A673 (cell line): ENCODE measurements at regions not wholly inside any gene's neighbourhood (a gene's known extent, or its start where the extent isn't known, plus 50 kb on each side); places are given as distances from the start of the nearest gene placed in this dataset.

Experiments
- BruUV-seq: library from RNA; stranded (reverse); fragments of 400-500 nt; replicated peaks from 2 replicates; lab custom pipeline; 2021; lab: Mats Ljungman, UMichigan
- CTCF ChIA-PET: fragments of 300-600 bp; sonication (Branson Sonifier 250); formaldehyde crosslinking; loops from one replicate; lab custom pipeline; 2022; ENCODE audit warnings: antibody characterized with exemption; lab: Charles Lee
- POLR2A ChIA-PET: fragments of 300-600 bp; sonication (Branson Sonifier 250); formaldehyde crosslinking; loops from one replicate; lab custom pipeline; 2022; ENCODE audit warnings: antibody characterized with exemption; ENCODE audit not compliant: low non-redundant PET; lab: Charles Lee
- DNase-seq: peaks from one replicate; pipeline ENCODE4 v3.0.0-alpha.2; 2015; ENCODE audit warnings: low spot score
- H3K27ac ChIP-seq: fragments of 200-600 bp; sonication (generic); 2 replicates; pipeline ENCODE4 v1.5.1; 2016; ENCODE audit warnings: mixed run types, low read depth, mild to moderate bottlenecking, mixed read lengths, antibody characterized with exemption, low read length; ENCODE audit not compliant: poor library complexity, severe bottlenecking
- H3K27me3 ChIP-seq: fragments of 200-600 bp; sonication (generic); replicated peaks from 2 replicates; pipeline ENCODE4 v1.6.1; 2017; ENCODE audit warnings: mixed run types, low read depth, mild to moderate bottlenecking, mixed read lengths, antibody characterized with exemption, low read length; ENCODE audit not compliant: insufficient read depth, poor library complexity
- H3K36me3 ChIP-seq: fragments of 200-600 bp; sonication (generic); 2 replicates; pipeline ENCODE4 v1.6.1; 2016; ENCODE audit warnings: mixed run types, mild to moderate bottlenecking, mixed read lengths, antibody characterized with exemption, low read length; ENCODE audit not compliant: insufficient read depth, poor library complexity, severe bottlenecking
- H3K4me1 ChIP-seq: fragments of 200-600 bp; sonication (generic); 2 replicates; pipeline ENCODE4 v1.6.1; 2017; ENCODE audit warnings: mixed run types, mild to moderate bottlenecking, mixed read lengths, antibody characterized with exemption, low read length; ENCODE audit not compliant: insufficient read depth, poor library complexity, severe bottlenecking
- H3K4me3 ChIP-seq: fragments of 200-600 bp; sonication (generic); 2 replicates; pipeline ENCODE4 v1.5.1; 2016; ENCODE audit warnings: low read depth, mixed run types, mild to moderate bottlenecking, mixed read lengths, low read length; ENCODE audit not compliant: poor library complexity, severe bottlenecking
- H3K9me3 ChIP-seq: fragments of 200-600 bp; sonication (generic); 2 replicates; pipeline ENCODE4 v1.6.1; 2016; ENCODE audit warnings: mixed run types, low read depth, mild to moderate bottlenecking, mixed read lengths, antibody characterized with exemption, low read length; ENCODE audit not compliant: poor library complexity, severe bottlenecking
- CTCF ChIP-seq: fragments of 300-800, 200-600 bp; sonication (generic); conservative IDR thresholded peaks from 2 replicates; pipeline ENCODE4 v1.5.1; 2017; ENCODE audit warnings: low read depth, mild to moderate bottlenecking, antibody characterized with exemption, low read length, moderate library complexity, mixed read lengths
- EZH2 ChIP-seq: fragments of 200-600 bp; sonication (generic); IDR thresholded peaks from 2 replicates; pipeline ENCODE4 v1.6.1; 2017; ENCODE audit warnings: borderline replicate concordance, low read depth, mild to moderate bottlenecking, mixed read lengths, antibody characterized with exemption, low read length; ENCODE audit not compliant: poor library complexity, severe bottlenecking
- intact Hi-C: fragments of 100-400 bp; cut with micrococcal nuclease; formaldehyde crosslinking; loops from one replicate; pipeline ENCODE4 v1.10.0; 2022; ENCODE audit not compliant: unreplicated experiment

GRCh38 chr4:3701736-3702560 lies 64.2 kb upstream of the ADRA2C start:
- H3K27ac ChIP-seq: no peak overlapping the region
- DNase-seq: no peak
- H3K36me3 ChIP-seq: no peaks in the 10 kb centered on the region
- CTCF ChIA-PET: no interaction called here
- BruUV-seq: no TSS peak
- TF ChIP-seq EZH2: no peak
- no peak for TF ChIP-seq CTCF
- POLR2A ChIA-PET: interaction anchor here (0.6 kb wide), 1 partner anchor 140 kb away, joined by 3 read pairs; no protein-coding TSS in a partner anchor
- H3K27me3 ChIP-seq: peaks cover 16% of the 10 kb centered on the region
- peaks cover 5% of the 10 kb centered on the region for H3K9me3 ChIP-seq
- intact Hi-C loops: no loop called here
- H3K4me1 ChIP-seq: no peaks in the 10 kb centered on the region
- H3K4me3 ChIP-seq: no peak overlapping the region

- no peak overlapping the region for H3K27ac ChIP-seq
- no peaks in the 10 kb centered on the region for H3K4me1 ChIP-seq
- TF ChIP-seq EZH2 (no peak), CTCF (no peak)
- DNase-seq: no peak
- peaks cover 16% of the 10 kb centered on the region for H3K27me3 ChIP-seq
- H3K36me3 ChIP-seq: no peaks in the 10 kb centered on the region
- BruUV-seq: no TSS peak
- intact Hi-C loops: no loop called here
- peaks cover 12% of the 10 kb centered on the region for H3K9me3 ChIP-seq
- no peak overlapping the region for H3K4me3 ChIP-seq
- CTCF ChIA-PET: no interaction called here
- POLR2A ChIA-PET: no interaction called here
Observed at GRCh38 chr4:3701271-3701734, 64.9 kb upstream of the ADRA2C start.

GRCh38 chr4:3700736-3701135 lies 65.4 kb upstream of the ADRA2C start:
- no peak for DNase-seq
- no peaks in the 10 kb centered on the region for H3K36me3 ChIP-seq
- TF ChIP-seq EZH2 (no peak), CTCF (no peak)
- peaks cover 16% of the 10 kb centered on the region for H3K27me3 ChIP-seq
- no TSS peak for BruUV-seq
- no peak overlapping the region for H3K4me3 ChIP-seq
- ChIA-PET CTCF (no interaction called here), POLR2A (no interaction called here)
- no peaks in the 10 kb centered on the region for H3K4me1 ChIP-seq
- H3K9me3 ChIP-seq: peaks cover 15% of the 10 kb centered on the region
- intact Hi-C loops: no loop called here
- no peak overlapping the region for H3K27ac ChIP-seq
